B cell (primary cell): ENCODE measurements at regions not wholly inside any gene's neighbourhood (a gene's known extent, or its start where the extent isn't known, plus 50 kb on each side); places are given as distances from the start of the nearest gene placed in this dataset.

Experiments used
- EZH2 ChIP-seq: IDR thresholded peaks from 2 replicates; pipeline ENCODE4 v1.6.1; 2012; ENCODE audit warnings: borderline replicate concordance, low read depth, mild to moderate bottlenecking, moderate library complexity, low read length; ENCODE audit not compliant: insufficient read depth, poor library complexity, severe bottlenecking
- TF ChIP-seq, protein P1 (sequence below): fragments of 200-600 bp; IDR thresholded peaks from one replicate; pipeline ENCODE4 v1.8.0; 2022; ENCODE audit warnings: antibody characterized with exemption, mild to moderate bottlenecking

DNA sequence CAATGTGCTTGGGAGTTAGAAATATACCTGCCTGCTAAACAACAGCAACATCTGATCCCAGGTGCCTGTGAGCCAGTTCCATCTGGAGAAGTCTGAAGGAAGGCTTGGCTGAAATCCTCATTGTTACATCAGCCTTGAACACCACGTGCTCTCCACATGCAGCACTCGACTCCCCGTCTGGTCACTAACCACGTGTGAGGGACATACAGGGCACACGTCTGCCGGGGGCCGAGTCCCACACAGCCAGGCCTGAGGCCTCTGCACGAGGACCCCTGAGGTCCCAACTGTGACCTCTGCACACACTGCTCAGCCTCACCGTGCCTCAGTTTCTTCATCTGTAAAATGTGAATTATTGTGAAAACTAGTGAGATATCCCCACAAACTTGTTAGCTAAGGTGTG, 236.5 kb upstream of the SALL3 start:
- TF ChIP-seq, protein P1, sequence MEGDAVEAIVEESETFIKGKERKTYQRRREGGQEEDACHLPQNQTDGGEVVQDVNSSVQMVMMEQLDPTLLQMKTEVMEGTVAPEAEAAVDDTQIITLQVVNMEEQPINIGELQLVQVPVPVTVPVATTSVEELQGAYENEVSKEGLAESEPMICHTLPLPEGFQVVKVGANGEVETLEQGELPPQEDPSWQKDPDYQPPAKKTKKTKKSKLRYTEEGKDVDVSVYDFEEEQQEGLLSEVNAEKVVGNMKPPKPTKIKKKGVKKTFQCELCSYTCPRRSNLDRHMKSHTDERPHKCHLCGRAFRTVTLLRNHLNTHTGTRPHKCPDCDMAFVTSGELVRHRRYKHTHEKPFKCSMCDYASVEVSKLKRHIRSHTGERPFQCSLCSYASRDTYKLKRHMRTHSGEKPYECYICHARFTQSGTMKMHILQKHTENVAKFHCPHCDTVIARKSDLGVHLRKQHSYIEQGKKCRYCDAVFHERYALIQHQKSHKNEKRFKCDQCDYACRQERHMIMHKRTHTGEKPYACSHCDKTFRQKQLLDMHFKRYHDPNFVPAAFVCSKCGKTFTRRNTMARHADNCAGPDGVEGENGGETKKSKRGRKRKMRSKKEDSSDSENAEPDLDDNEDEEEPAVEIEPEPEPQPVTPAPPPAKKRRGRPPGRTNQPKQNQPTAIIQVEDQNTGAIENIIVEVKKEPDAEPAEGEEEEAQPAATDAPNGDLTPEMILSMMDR: no peak
- no peak for TF ChIP-seq EZH2
